C4-2B (cell line): ENCODE measurements at regions not wholly inside any gene's neighbourhood (a gene's known extent, or its start where the extent isn't known, plus 50 kb on each side); places are given as distances from the start of the nearest gene placed in this dataset.

Source experiments
- CTCF ChIP-seq: fragments of 450-650 bp; conservative IDR thresholded peaks from 2 replicates; pipeline ENCODE4 v1.5.1; 2017; ENCODE audit warnings: mild to moderate bottlenecking
- ZFX ChIP-seq: fragments of 450-650 bp; IDR thresholded peaks from 2 replicates; pipeline ENCODE4 v1.6.1; 2017

GRCh38 chr9:87086221-87086818 is 139.0 kb upstream of the GAS1 start:
- TF ChIP-seq ZFX (no peak), CTCF (no peak)
